HL-60 (cell line): ENCODE measurements at regions not wholly inside any gene's neighbourhood (a gene's known extent, or its start where the extent isn't known, plus 50 kb on each side); places are given as distances from the start of the nearest gene placed in this dataset.

Source experiments
- DNase-seq, 2 experiments: peaks; one replicate each; pipeline ENCODE4 v3.0.0-alpha.2; 2010 to 2020; ENCODE audit warnings: low read depth in 1 of 2, low spot score in 1 of 2
- H3K27ac ChIP-seq: fragments of 250-450 bp; sonication (Bioruptor Pico); replicated peaks from 2 replicates; pipeline ENCODE4 v1.5.1; 2020; ENCODE audit warnings: mild to moderate bottlenecking, moderate library complexity
- H3K27me3 ChIP-seq: fragments of 250-450 bp; sonication (Bioruptor Pico); 2 replicates; pipeline ENCODE4 v1.5.1; 2021; ENCODE audit warnings: mild to moderate bottlenecking, moderate library complexity; ENCODE audit not compliant: insufficient read depth, poor library complexity, severe bottlenecking
- H3K4me3 ChIP-seq: replicated peaks from 2 replicates; pipeline ENCODE4 v1.5.1; 2011; ENCODE audit warnings: mild to moderate bottlenecking, control low read depth, low read length; ENCODE audit not compliant: insufficient read depth
- CTCF ChIP-seq: IDR thresholded peaks from one replicate; pipeline ENCODE4 v1.5.1; 2011; ENCODE audit warnings: low read length, control low read depth, inconsistent platforms; ENCODE audit not compliant: insufficient read depth
- GABPA ChIP-seq: IDR thresholded peaks from 2 replicates; pipeline ENCODE4 v1.6.1; 2012; ENCODE audit warnings: low read depth
- POLR2AphosphoS5 ChIP-seq: IDR thresholded peaks from 2 replicates; pipeline ENCODE4 v1.6.1; 2012; ENCODE audit warnings: low read depth
- REST ChIP-seq: IDR thresholded peaks from 2 replicates; pipeline ENCODE4 v1.6.1; 2012; ENCODE audit warnings: low read depth; ENCODE audit not compliant: insufficient replicate concordance
- SPI1 ChIP-seq: IDR thresholded peaks from 2 replicates; pipeline ENCODE4 v1.6.1; 2012; ENCODE audit warnings: low read depth, mild to moderate bottlenecking, borderline replicate concordance

GRCh38 chr2:2906091-2906490, 471.5 kb downstream of the EIPR1 start:
- H3K4me3 ChIP-seq: no peak overlapping the region

GRCh38 chr2:2904721-2905350, 472.8 kb downstream of the EIPR1 start:
- H3K27ac ChIP-seq: no peak overlapping the region
- no peak overlapping the region for H3K4me3 ChIP-seq
- no peak for DNase-seq
- no peak for TF ChIP-seq GABPA
- TF ChIP-seq POLR2AphosphoS5: no peak
- TF ChIP-seq CTCF: no peak
- H3K27me3 ChIP-seq: no peaks in the 10 kb centered on the region

More at GRCh38 chr2:2906091-2906490, 471.5 kb downstream of the EIPR1 start:
- Histone ChIP-seq H3K27me3 (no peaks in the 10 kb centered on the region), H3K27ac (no peak overlapping the region)
- TF ChIP-seq SPI1 (no peak), POLR2AphosphoS5 (no peak), REST (no peak), GABPA (no peak), CTCF (no peak)
- no peak for DNase-seq

- no peak overlapping the region for H3K4me3 ChIP-seq
- no peak overlapping the region for H3K27ac ChIP-seq
- no peak for DNase-seq
- no peaks in the 10 kb centered on the region for H3K27me3 ChIP-seq
- TF ChIP-seq GABPA: no peak
- TF ChIP-seq CTCF: no peak
- TF ChIP-seq REST: no peak
- TF ChIP-seq POLR2AphosphoS5: no peak
- TF ChIP-seq SPI1: no peak
These were observed 474.9 kb downstream of the EIPR1 start for GRCh38 chr2:2902547-2903281.
